ENCODE measurements at regions not wholly inside any gene's neighbourhood (a gene's known extent, or its start where the extent isn't known, plus 50 kb on each side); places are given as distances from the start of the nearest gene placed in this dataset.

GRCh38 chr14:87632796-87633195 lies 360.2 kb downstream of the GALC start:
- no peak overlapping the region for H3K4me3 ChIP-seq (ENCODE audit: low read depth, low read length)
- TF ChIP-seq CTCF (IDR thresholded peaks at IDR 0.05; ENCODE audit: insufficient read depth, low read depth, low read length, missing control alignments) = no peak
- DNase-seq (ENCODE audit: low read depth) = no peak

GRCh38 chr14:87630846-87631245 lies 362.1 kb downstream of the GALC start:
- no peak overlapping the region for H3K4me3 ChIP-seq (ENCODE audit: low read depth, low read length)
- DNase-seq (ENCODE audit: low read depth) = no peak
- TF ChIP-seq CTCF (IDR thresholded peaks at IDR 0.05; ENCODE audit: insufficient read depth, low read depth, low read length, missing control alignments) = no peak

- TF ChIP-seq CTCF (IDR thresholded peaks at IDR 0.05; ENCODE audit: insufficient read depth, low read depth, low read length, missing control alignments) = no peak
- DNase-seq (ENCODE audit: low read depth) = no peak
- no peak overlapping the region for H3K4me3 ChIP-seq (ENCODE audit: low read depth, low read length)
These were observed 363.2 kb downstream of the GALC start for GRCh38 chr14:87629788-87630187.

- no peak overlapping the region for H3K4me3 ChIP-seq (ENCODE audit: low read depth, low read length)
- no peak for TF ChIP-seq CTCF (IDR thresholded peaks at IDR 0.05; ENCODE audit: insufficient read depth, low read depth, low read length, missing control alignments)
- DNase-seq (ENCODE audit: low read depth) = no peak
These were observed 364.2 kb downstream of the GALC start for GRCh38 chr14:87628780-87629179.

GRCh38 chr14:87628129-87628528 lies 364.9 kb downstream of the GALC start:
- DNase-seq (ENCODE audit: low read depth) = no peak
- no peak overlapping the region for H3K4me3 ChIP-seq (ENCODE audit: low read depth, low read length)
- no peak for TF ChIP-seq CTCF (IDR thresholded peaks at IDR 0.05; ENCODE audit: insufficient read depth, low read depth, low read length, missing control alignments)

GRCh38 chr14:87626266-87626665 lies 366.7 kb downstream of the GALC start:
- no peak for TF ChIP-seq CTCF (IDR thresholded peaks at IDR 0.05; ENCODE audit: insufficient read depth, low read depth, low read length, missing control alignments)
- H3K4me3 ChIP-seq (ENCODE audit: low read depth, low read length) = no peak overlapping the region
- no peak for DNase-seq (ENCODE audit: low read depth)

GRCh38 chr14:87623616-87624015 lies 369.4 kb downstream of the GALC start:
- H3K4me3 ChIP-seq (ENCODE audit: low read depth, low read length) = no peak overlapping the region
- no peak for DNase-seq (ENCODE audit: low read depth)
- TF ChIP-seq CTCF (IDR thresholded peaks at IDR 0.05; ENCODE audit: insufficient read depth, low read depth, low read length, missing control alignments) = no peak

Measured in GM12865 (cell line).